Body of pancreas (tissue), 4 donors: ENCODE measurements at regions not wholly inside any gene's neighbourhood (a gene's known extent, or its start where the extent isn't known, plus 50 kb on each side); places are given as distances from the start of the nearest gene placed in this dataset.

ENCODE experiments used
- CTCF ChIP-seq, 7 experiments: fragments of 450-650 bp in 4 of 7; fragments of 200-600 bp in 3 of 7; sonication (generic) in 3 of 7; IDR thresholded peaks; one replicate each; pipeline ENCODE4 v1.5.1; 2016 to 2019; ENCODE audit warnings: antibody characterized with exemption in 7 of 7
- POLR2A ChIP-seq, 3 donors: fragments of 450-650 bp; IDR thresholded peaks; one replicate each; pipeline ENCODE4 v1.6.1; 2016; ENCODE audit warnings: antibody characterized with exemption in 3 of 3, mild to moderate bottlenecking in 2 of 3

GRCh38 chr12:17661250-17661649 lies 428.7 kb downstream of the RERGL start:
- TF ChIP-seq CTCF (IDR thresholded peaks at IDR 0.05): no peak
- no peak for TF ChIP-seq POLR2A (IDR thresholded peaks at IDR 0.05)
